GM18511 (cell line): ENCODE measurements at regions not wholly inside any gene's neighbourhood (a gene's known extent, or its start where the extent isn't known, plus 50 kb on each side); places are given as distances from the start of the nearest gene placed in this dataset.

Experiments
- ATAC-seq: cut with Tn5 transposase; IDR thresholded peaks from one replicate; pipeline ENCODE4 v1.9.1; 2021; ENCODE audit warnings: mild to moderate bottlenecking, moderate library complexity; ENCODE audit not compliant: unreplicated experiment

DNA sequence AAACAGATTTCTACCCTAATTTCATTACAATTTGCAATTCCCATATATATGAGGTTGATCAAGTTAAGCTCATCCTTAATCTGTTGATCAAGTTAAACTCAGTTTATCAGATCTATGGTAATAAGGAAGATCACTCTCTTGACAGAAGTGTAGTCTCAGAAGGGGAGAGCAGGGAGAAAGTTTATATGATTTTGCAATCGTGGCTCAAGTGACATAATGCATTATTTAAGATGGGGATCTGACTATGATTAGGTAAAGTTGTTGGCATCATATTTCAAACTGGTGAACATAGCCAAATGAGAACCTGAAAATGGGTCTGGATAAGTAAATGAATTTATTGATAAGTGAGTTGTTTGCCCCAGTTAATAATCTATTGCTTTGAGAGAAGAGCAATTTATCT lies 995.3 kb downstream of the OTOL1 start:
- no peak for ATAC-seq

DNA sequence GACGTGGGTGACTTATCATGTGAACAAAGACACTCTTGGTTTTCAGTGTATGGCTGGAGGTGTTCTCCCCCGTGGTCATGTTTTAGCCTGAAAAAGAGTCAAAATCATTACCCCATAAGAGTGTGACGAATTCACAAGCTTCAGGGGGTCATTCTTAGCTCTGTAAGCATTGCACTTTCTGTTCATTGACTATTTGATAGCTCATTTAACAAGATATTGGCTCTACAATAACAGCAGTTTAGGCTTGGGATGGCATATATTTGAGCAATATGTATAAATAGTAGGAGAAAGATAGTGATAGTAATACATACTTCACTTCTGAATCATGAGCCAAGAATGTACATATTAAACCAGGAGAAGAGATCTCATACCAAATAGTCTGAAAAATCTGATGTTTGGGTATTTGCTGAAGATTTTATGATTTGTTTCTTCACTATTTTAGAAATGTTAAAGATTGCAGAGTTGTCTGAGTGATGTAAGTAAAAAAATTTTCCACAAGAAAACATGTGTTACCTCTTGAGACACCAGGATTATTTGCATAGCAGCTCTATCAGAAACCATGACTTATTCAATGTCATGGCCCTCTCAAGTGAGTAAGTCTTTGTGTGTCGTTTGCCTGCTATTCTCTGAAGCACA lies 996.0 kb downstream of the OTOL1 start:
- ATAC-seq: no peak

DNA sequence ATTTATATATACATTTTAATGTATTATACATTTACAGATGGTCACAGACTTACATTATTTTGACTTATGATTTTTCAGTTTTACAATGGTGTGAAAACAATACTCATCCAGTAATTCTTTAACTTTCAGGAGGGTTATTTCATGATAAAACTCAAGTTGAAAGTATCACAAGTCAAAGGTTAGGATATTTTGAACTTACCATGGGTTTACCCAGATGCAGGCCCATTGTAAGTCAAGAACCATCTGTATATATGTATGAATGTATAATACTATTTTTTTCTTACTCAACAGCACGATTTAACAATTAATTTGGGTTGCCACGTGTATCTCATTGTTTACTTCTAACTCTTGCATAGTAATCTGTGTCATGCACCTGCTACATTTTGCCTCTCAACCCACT lies 1002.0 kb downstream of the OTOL1 start:
- no peak for ATAC-seq

DNA sequence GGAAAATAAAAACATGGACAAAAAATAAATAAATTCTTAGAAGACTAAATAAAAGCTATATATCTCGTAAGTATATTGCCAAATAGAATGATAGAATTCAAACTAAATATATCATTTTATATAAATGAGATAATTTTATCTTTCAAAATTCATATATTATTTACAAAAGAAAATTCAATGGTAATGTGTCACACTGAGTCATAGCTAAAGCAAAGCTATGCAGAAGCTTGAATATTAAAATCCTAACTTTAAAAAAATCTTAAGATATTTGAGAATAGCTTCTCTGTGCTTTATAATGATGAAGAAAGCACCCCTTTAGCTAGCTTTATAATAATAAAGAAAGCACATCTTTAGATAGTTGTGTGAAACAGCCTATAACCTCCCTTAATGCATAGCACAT lies 1010.8 kb downstream of the OTOL1 start:
- no peak for ATAC-seq

DNA sequence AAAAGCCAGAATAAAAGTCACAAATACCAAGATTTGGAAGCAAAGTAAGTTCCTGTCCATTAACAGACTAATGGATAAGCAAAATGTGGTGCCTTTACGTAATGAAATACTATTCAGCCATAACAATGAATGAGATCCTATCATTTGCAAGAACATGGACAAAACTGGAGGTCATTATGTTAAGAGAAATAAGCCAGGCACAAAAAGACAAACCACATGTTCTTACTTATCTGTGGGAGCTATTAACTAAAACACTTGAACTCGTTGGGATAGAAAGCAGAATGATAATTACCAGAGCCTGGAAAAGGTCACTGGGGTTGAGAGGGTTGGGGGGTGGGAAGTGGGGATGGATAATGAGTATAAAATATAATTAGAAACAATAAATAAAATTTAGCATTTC lies 1015.9 kb downstream of the OTOL1 start:
- ATAC-seq: no peak

DNA sequence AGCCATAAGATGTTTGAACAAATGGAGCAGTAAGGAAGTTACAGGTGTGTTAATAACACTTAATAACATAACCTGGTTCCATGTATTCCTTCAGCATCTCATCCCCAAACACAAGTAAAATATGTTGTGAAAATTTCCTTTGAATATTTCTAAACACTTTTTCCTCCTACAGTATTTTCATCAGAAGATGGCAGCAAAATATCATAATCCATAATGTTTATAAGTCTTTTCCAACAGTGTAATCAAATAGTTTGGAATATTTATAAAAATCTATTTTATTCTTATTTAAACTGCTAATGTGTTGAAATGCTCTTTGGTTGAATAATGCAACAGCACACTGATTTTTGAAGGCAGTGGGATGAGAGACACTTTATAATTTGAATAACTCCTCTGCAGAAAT lies 1020.5 kb downstream of the OTOL1 start:
- no peak for ATAC-seq

DNA sequence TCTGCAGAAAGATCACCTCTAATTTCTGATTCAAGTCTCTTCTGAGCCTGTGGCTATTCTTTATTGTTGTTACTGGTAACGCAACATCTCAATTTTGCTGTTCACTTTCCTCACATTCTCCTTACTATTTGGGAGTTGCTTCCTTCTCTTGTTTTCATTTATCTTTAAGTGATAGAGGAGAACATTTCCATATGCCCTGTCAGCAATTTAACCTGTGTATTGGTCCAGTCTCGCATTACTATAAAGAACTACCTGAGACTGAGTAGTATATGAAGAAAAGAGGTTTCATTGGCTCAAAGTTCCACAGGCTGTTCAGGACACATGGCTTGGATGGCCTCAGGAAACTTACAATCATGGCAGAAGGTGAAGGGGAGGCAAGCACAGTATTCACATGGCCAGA lies 1025.1 kb downstream of the OTOL1 start:
- ATAC-seq: no peak

DNA sequence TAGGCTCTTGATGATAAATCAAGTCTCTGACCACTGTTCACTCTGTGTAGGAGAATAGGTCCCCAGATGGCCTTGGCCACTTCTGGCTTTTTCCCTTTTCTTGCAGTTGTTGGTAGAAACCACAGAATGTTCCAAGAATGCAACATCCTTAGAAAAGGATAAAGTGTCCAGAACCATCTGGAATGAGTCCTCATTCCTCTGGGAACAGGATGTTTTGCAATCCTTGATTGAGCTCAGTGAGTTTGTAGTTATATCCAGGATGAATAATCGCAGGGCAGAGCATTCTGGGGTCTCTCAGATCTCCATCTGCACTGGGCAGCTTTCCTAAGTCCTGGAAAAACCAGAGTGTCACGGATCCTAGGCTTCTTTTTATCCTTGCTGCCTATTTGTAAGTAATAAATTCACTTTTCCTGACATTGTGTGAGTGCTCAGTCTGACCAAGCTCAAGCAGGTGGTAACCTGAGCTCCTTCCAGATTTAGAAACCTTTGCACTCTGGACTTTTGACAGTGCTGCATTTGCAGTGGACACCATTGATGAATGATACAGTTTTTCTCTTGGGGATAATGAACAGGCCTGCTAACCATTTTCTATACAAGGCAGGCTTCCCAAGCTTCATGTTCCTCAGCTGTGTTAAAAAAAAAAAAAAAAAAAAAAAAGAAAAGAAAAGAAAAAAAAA lies 1028.6 kb downstream of the OTOL1 start:
- no peak for ATAC-seq

DNA sequence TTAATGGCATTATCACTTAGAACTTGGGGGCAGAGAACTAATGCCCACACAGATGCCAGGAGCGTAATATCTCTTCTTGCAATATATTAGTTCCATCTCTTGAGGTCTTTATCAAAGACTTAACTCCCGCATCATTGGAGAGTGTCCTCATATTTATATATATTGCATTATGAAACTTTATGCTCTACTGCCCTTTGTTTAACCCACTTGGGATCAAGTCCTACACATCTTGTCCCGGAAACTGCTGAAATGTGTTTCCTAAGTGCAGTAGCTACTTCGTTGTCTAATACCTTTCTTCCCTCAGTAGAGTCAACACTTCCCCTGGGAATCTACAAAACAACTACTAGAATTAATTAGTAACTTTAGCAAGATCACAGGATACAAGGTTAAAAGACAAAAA lies 1029.2 kb downstream of the OTOL1 start:
- ATAC-seq: no peak

DNA sequence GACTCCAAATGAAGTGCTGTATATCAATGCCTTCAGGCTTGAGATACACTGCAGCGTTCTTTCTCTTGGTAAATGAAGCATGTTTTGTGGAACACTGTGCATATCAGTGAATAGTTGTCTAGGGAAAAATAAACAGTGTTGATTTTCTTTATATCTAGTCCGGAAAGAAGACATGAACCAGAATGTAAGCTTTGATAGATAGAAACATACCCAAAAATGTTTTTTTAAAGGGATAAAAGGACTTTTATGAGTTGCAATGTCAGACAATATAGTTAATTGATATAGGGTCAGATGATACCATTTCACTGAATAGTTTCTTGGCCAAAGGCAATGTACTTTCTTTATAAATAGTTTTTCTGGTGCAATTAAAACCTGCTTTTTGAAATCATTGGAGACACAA lies 1037.8 kb downstream of the OTOL1 start:
- no peak for ATAC-seq

DNA sequence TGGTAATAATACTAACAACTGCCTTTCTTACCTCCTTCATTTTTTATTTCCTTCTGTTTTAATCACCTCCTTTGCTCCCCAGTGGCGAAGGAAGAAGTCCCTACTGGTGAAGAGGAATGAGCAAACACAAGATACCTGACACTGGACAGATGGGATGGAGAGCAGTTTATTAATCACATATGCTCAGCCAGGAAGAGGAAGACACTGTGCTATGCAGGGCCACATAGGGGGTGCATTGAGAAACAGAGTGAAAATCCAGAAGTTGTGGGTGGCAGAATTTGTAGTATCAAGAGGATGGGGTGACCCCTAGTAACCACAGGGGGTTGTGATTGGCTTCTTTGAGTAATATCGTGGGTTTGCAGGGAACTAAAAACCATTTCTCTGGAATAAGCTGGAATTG lies 1041.9 kb downstream of the OTOL1 start:
- ATAC-seq: no peak

DNA sequence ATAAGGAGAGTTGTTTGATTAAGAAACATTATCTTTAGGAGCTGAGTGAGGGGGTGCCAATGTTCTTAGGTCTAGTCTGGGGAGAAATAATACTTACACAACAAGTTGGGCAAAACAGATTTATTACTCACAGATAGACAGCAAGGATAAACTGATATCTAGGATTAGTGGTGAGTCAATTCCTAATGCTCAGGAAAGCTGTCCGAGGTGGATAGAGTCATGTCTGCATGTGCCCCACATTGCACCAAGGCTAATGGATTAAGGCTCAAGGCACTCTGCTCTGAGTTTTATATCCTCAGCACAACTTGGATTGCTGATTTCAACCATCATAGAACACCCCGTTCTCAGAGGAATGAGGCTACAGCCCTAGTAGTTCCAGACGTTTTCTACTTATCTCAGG lies 1042.3 kb downstream of the OTOL1 start:
- no peak for ATAC-seq

DNA sequence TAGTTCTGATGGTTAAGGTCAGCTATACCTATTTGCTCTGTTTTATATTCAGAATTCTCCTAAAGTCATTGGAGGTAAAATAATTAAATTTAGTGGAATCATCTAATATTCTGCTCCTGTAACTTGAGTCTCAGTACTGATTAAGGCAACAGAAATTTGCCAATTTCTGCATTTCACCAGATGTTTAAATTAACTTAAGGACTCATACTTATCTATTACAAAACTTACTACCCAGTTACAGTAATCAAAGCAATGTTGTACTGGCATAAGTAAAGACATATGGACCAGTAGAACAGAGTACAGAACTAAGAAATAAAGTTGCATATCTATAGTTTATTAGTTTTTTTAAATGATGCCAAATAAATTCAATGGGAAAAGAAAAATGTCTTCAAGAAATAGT lies 1043.8 kb downstream of the OTOL1 start:
- no peak for ATAC-seq

DNA sequence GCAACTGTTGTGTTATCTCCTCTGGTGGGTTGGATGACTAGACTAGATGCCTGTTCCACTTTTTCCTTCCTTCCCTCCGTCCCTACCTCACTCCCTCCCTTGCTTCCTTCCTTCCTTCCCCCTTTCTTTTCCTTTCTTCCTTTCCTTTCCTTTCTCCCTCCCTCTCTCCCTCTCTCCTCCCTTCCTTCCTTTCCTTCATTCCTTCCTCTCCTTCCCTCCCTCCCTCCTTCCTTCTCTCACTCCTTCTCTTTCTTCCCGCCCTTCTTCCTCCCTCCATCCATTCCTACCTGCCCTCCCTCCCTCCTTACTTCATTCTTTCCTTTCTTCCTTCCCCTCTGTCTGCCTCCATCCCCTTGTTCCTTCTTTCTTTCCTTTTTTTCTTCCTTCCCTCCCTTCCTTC lies 1045.3 kb downstream of the OTOL1 start:
- ATAC-seq: no peak

DNA sequence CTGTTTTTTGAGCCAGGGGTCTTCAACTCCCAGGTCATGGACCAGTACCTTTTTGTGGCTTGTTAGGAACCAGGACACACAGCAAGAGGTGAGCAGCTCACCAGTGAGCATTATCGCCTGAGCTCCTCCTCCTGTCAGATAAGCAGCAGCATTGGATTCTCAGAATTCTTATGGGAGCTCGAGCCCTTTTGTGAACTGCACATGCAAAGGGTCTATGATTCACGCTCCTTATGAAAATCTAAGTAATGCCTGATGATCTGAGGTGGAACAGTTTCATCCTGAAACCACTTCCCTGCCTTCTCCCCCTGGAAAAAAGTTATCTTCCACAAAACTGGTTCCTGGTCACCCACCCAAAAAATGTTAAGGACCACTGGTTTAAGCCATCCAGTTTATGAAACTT lies 1047.6 kb downstream of the OTOL1 start:
- ATAC-seq: no peak

DNA sequence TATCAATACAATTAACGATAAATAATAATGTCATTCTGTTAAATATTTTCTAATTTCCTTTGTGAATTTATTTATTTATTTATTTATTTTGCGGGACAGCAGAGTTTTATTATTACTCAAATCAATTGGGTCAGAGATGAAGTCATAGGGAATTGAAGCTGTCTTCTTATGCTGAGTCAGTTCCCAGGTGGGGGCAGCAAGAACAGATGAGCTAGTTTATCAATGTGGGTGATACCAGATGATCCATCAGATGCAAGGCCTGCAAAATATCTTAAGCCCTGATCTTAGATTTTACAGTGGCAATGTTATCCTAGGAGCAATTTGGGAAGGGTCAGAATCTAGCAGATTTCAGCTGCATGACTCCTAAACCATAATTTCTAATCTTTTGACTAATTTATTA lies 1050.3 kb downstream of the OTOL1 start:
- no peak for ATAC-seq

DNA sequence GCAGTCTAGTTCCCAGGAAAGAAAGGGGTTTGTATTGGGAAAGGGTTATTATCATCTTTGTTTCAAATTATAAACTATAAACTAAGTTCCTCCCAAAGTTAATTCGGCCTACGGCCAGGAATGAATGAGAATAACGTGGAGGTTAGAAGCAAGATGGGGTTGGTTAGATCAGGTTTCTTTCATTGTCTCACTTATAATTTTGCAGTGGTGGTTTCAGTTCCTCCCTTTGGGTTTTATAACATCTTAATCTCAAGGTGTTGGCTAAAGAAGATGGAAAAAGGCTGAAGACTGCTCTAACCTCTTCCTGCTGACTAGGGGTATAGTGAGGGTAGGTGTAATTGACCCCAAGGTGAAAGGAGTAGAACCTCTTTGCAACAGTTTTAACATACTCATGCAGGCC lies 1050.7 kb downstream of the OTOL1 start:
- ATAC-seq: no peak

DNA sequence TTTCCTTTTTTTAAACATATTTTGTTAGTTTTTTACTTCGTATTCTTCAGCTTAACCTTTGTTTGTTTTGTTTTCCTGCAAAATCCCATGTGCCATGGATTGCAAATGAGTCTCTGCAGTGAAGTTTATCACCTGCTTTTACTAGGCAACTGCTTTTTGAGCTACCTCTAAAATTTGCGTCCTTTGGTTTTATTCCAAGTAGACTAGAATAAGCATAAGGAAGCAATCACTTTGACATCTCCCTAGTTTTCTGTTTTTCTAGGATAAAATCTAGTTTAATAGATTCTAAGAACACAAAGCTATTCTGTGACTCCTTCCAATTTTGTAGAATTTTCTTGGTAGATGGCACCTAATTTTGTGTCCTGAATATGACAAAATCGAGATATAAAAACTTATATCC lies 1059.2 kb downstream of the OTOL1 start:
- ATAC-seq: no peak

DNA sequence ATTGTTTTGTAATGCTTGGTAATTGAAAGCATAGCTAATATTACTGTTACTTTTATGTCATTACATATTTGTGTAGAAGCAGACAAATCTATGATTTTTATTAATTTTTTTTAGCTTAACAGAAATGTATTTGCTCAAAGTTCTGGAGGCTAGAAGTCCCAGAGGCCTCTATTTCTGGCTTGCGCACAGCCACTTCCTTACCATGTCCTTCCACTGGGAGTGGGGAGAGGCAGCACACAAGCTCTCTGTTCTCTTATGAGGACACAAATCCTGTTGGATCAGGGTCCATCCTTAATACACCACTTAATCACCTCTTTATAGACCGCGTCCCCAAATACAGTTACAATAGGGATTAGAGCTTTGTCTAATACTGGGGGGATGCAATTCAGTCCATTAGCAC lies 1061.4 kb downstream of the OTOL1 start:
- no peak for ATAC-seq

DNA sequence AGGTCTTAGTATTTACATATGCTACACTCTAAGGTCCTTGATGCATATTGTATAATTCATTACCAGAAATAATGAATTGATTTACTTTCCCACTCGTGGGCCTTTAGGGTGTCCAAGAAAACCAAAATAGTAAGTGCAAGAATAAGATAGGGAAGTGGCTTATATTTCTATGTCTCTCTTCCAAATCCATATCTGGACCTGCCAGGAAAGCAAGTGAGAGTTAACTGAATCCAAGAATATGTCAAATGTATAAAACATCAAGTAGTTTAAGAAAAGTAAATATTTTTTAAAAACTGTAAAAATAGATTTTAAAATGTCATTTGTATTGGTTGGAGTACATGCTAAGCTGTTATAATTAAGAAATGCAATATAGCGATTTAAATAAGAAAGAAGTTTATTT lies 1072.1 kb downstream of the OTOL1 start:
- ATAC-seq: no peak

DNA sequence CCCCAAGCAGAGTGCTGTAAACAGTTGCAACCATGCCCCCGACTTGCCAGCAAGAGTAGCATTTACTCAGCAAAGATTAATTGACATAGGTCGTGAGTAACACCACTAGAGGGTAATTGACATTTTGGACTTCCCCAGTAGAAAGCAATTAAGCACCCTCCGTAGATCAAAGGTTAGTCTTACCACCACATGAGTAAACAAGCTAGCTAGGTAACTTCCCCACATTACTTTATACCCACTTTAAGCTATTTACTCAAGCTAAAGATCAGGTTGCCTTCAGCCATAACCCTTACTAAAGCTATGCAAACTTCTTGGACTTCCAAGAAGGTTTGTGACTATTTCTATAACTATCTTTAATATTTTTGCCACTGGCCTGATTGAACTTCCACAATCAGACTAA lies 1072.7 kb downstream of the OTOL1 start:
- ATAC-seq: no peak

DNA sequence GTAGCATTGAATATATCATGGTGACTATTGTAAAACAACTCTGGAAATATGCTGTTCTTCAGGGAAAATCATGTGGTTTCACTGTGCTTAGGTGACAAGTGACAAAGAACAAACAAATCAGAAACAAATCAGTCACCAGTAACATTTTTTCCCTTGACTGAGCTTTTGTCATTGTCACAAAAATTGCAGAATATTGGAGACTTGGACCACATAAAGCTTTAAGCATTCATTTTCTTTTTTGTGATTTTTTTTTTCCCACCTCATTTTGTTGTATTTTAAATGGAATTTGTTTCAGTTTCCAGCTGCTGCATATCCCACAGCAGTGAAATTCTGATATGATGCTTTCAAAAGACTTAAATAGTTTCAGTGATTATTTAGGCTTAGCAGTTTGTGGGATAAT lies 1088.4 kb downstream of the OTOL1 start:
- no peak for ATAC-seq

DNA sequence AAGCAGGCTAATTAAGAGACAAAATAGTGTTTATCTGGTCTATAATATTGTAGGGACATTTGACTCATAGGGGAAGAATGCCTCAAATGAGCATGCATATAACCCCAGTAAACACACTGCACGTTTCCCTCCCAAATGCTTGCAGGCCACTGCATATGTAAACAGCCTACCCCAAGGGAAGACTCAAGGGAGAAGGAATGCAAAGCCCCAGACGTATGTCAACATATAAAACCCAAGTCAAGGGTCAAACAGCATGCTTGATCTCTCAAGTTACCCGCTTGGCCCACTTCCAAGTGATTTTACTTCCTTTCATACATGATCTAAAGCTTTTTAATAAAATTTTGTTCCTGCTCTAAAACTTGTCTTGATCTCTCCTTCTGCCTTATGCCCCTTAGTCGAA lies 1090.0 kb downstream of the OTOL1 start:
- ATAC-seq: no peak
